OCI-M1 (cell line): ENCODE measurements at regions not wholly inside any gene's neighbourhood (a gene's known extent, or its start where the extent isn't known, plus 50 kb on each side); places are given as distances from the start of the nearest gene placed in this dataset.
A peak's percentile ranks its signal among the peaks of the same experiment; 100 is the strongest.

ENCODE experiments used
- DNase-seq: peaks from one replicate; lab custom pipeline; 2025; lab: John Stamatoyannopoulos, UW

- DNase-seq = no peak
Measured at GRCh38 chr2:191514613-191515012, 163.3 kb upstream of the NABP1 start.

- no peak for DNase-seq
Measured at GRCh38 chr2:191515551-191515950, 162.4 kb upstream of the NABP1 start.

GRCh38 chr2:191516260-191516659 lies 161.7 kb upstream of the NABP1 start:
- no peak for DNase-seq

GRCh38 chr2:191521608-191522208 lies 156.2 kb upstream of the NABP1 start:
- DNase-seq = peak; percentile 63

- DNase-seq = no peak
Measured at GRCh38 chr2:191522478-191523120, 155.3 kb upstream of the NABP1 start.

- no peak for DNase-seq
Measured at GRCh38 chr2:191526091-191526490, 151.8 kb upstream of the NABP1 start.

GRCh38 chr2:191526536-191526935 lies 151.4 kb upstream of the NABP1 start:
- DNase-seq = no peak

GRCh38 chr2:191526953-191527556 lies 150.9 kb upstream of the NABP1 start:
- no peak for DNase-seq

GRCh38 chr2:191530618-191531017 lies 147.3 kb upstream of the NABP1 start:
- no peak for DNase-seq

GRCh38 chr2:191533693-191534180 lies 144.2 kb upstream of the NABP1 start:
- DNase-seq = peak; percentile 27

- DNase-seq = no peak
Measured at GRCh38 chr2:191537921-191538320, 140.0 kb upstream of the NABP1 start.

GRCh38 chr2:191538334-191538903 lies 139.5 kb upstream of the NABP1 start:
- DNase-seq = no peak

GRCh38 chr2:191539068-191539467 lies 138.9 kb upstream of the NABP1 start:
- peak; percentile 65 for DNase-seq

GRCh38 chr2:191540681-191541080 lies 137.3 kb upstream of the NABP1 start:
- no peak for DNase-seq

- no peak for DNase-seq
Measured at GRCh38 chr2:191543708-191544107, 134.2 kb upstream of the NABP1 start.

GRCh38 chr2:191544461-191545062 lies 133.4 kb upstream of the NABP1 start:
- no peak for DNase-seq

- DNase-seq = no peak
Measured at GRCh38 chr2:191545361-191545760, 132.6 kb upstream of the NABP1 start.

- DNase-seq = no peak
Measured at GRCh38 chr2:191552066-191552465, 125.9 kb upstream of the NABP1 start.

GRCh38 chr2:191554240-191554639 lies 123.7 kb upstream of the NABP1 start:
- DNase-seq = no peak

GRCh38 chr2:191555092-191555742 lies 122.7 kb upstream of the NABP1 start:
- peak; percentile 93 for DNase-seq

GRCh38 chr2:191556463-191556862 lies 121.5 kb upstream of the NABP1 start:
- DNase-seq = no peak

GRCh38 chr2:191557841-191558240 lies 120.1 kb upstream of the NABP1 start:
- no peak for DNase-seq
